GF-D8 (cell line): ENCODE measurements at regions not wholly inside any gene's neighbourhood (a gene's known extent, or its start where the extent isn't known, plus 50 kb on each side); places are given as distances from the start of the nearest gene placed in this dataset.

Experiments
- DNase-seq: peaks from one replicate; lab custom pipeline; 2025; lab: John Stamatoyannopoulos, UW

DNA sequence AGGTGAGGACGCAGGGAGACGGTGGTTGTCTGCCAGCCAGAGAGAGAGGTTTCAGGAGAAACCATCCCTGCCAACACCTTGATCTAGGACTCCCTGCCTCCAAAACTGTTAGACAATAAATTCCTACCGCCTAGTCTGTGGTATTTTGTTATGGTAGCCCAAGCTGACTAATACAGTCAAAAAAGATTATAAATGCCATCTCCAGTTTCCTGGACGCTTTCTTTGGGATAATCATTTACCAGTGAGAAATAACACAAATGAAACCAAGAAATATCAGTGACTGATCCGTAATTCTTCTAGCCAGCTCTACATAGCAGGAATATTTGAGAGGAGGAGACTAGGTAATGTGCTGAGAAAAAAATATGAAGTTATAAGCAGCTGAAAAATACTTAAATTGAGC is 707.8 kb upstream of the LMCD1 start:
- DNase-seq = no peak

DNA sequence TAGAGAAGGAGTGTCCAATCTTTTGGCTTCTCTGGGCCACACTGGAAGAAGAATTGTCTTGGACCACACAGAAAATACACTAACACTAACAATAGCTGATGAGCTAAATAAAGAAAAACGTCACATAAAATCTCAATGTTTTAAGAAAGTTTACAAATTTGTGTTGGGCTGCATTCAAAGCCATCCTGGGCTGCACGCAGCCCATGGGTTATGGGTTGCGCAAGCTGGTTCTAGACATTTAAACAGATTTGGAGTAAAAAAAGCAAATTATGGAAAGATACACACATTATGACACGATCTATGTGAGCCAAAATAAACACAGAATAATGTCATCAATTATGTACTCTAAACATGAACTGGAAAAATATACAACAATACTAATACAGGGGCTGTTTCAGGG is 703.3 kb upstream of the LMCD1 start:
- DNase-seq = no peak

DNA sequence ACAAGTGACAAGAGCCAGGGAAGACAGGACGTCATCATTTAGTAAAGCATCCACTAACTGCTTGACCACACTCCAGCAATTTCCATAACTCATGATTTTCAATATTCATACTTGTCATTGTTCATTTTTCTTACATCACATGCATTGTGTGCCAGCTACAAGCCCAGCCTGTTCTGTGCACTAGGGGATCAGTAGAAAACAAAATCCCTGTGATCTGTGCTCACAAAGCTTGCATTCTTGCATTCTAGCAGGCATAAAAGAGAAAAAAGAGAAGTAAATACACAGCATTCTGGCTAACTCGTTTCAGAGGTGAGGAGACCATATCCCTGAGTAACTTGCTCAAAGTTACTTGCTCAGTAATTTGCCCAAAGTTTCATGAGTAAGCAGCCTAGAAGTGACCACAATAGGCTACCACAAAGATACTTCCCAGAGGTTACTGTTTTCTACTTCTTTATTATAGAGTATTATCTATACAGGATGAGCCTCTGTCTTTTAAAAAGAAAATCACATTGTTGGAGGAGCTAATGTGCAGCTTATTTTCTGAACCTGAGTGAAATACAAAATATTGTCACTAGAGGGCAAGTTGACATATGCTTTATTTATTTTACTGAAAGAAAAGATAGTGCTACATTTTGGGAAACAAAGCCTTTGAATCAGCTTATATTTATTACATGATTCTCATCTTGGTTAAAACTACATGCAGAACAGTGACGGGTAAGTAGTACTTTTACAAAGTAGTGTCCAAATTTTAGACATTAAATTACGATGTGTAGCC is 701.4 kb upstream of the LMCD1 start:
- no peak for DNase-seq

DNA sequence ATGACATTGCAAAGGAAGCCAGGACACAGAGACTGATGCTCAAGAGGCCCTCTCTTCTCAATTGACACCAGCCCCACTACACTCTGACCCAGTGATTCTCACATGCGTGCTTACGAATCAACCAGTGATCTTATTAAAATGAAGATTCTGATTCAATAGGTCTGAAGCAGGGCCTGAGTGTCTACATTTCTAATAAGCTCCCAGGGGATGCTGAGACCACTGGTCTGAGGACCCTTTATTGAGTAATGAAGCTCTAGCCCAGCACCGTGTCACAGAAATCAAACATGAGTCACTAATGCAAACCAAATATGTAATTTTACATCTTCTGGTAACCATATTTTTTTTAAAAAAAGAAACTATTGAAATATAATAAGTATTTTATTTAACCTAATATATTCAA is 689.1 kb upstream of the LMCD1 start:
- no peak for DNase-seq

DNA sequence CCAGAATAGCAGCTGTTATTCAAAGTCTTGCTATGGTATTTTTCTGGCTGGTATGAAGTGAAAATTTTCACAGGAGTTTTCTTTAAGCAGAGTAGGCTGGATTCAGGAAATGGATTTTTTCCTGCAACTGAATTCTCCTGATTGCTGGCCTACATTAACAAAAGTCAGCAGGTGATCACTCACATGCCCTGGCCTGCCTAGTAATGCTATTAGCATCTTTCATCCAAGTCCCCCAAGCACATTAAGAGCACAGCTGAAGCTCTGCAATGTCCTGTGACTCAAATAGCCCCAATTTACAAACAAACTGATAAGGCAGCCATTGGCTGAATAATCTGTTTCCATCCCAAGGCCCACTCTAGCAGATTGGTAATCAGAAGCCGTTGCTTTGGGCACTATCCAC is 688.3 kb upstream of the LMCD1 start:
- DNase-seq = no peak

DNA sequence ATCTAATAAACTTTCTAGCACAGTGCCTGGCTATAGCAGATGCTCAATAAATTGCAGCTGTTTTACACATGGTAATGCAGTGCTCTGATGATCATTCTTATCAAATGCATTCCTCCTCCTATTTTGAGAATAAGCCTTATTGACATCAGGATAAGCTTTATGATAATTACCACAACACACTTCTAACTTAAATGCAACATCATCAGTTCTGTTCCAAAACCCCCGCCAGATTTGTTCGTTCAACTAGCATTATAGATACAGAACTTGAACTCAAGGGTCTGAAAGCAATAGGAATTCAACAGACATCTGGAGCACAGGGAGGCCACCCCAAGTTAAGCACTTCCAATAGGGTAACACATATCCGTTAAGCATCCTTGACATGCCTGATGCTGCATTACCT is 684.4 kb upstream of the LMCD1 start:
- DNase-seq = no peak

DNA sequence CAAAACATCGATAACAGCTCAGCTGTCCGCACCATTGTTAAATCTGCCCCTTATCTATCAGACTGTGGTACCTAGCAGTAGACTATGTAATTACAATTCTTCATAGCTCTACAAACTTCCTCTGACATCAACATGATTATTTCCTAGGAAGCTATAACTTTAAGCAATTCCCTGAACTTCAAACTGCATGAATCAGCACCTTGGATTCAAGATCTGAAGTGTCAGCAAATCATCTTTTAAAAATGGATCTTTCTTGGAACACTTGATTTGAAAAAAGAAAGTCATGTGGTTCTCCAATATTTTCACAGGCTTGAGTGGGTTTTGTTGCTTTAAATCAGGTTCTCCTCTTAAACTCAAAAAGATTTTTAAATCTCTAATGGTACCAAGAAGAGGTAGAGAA is 680.7 kb upstream of the LMCD1 start:
- DNase-seq = no peak

DNA sequence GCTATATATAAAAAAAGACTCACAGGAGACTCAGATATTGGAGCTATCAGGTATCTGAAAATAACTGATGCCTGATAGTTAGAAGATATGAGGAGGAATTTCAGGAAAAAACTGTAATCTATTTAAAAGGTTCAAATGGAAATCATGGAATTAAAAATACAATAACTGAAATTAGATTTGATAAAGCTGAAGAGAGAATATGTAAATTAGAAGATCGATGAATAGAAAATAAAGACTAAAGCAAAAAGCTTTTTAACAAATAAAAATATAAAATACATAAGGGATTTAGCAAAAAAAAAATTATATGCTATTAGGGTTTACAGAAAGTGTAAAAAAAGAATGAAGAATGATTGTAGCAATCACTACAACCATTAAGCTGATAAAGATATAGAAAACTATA is 679.8 kb upstream of the LMCD1 start:
- no peak for DNase-seq

DNA sequence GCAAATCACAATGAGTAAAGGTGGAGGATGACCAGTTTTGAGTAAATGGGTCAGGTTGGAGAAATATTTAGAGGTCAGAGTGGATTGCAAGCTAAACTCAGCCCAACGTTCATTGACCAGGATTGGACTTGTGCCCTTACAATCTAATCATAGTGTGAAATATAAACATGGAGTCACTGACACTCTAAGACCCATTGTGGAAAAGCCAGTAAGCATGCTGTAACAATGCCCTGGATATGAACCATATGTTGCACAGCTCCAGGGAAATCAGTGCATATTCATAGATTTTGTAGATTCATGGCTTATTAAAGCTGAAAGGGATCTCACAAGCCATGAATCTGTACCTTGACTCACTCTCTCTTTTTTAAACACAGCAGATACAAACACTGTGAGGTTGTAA is 660.2 kb upstream of the LMCD1 start:
- no peak for DNase-seq

DNA sequence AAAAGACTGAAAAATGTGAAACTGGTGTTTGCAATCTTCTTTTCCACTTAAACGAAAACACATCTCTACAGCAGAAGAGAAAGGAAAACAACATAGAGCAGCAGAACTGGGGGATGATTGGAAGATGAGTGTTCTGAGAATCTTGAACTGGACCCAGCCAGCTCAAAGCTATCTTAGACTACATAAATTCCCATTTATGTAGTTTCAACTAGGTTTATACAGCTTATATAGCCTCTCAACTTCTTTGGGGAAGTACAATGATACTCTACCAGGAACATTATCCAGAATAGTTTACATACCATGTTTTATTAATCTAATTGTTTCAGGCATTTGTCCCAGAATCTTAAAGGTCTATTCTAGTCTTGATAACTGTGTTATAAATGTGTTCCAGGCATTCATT is 658.2 kb upstream of the LMCD1 start:
- DNase-seq = no peak

DNA sequence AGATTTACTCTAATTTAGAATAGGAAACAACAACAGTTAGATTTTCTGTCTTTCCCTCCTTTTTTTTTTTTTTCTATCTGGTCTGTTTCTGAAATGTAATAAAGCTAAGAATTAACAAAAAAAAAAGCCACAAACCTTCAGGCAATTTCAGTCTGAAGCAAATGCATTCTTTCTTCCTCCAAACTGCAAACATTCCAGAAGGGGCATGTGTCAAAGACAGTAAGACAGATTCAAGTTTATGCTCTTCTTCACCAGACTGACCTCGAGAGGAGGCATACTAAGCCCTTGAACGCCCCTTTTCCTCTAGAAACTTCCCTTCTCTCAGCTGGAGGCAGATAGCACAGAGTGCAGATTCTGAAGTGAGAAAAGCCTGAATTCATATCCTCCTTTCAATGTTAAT is 654.6 kb upstream of the LMCD1 start:
- DNase-seq = no peak

DNA sequence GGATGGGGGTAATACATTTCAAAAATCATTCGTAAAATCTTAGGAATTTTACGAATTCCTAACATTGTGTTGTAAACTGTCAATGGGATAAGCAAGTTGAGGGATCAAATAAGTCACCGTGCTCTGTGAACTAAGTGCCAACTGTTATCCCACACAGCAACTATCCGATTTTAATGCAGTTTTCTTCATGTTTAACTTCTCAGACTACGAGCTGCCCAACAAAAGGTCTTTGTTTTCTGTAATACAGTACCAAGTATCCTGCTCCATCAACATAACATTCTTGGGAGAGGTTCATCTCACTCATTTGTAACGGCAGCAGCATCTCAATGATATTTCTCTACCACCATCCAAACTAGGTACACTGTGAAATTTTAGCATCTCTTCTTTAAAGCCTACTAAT is 654.1 kb upstream of the LMCD1 start:
- DNase-seq = no peak

DNA sequence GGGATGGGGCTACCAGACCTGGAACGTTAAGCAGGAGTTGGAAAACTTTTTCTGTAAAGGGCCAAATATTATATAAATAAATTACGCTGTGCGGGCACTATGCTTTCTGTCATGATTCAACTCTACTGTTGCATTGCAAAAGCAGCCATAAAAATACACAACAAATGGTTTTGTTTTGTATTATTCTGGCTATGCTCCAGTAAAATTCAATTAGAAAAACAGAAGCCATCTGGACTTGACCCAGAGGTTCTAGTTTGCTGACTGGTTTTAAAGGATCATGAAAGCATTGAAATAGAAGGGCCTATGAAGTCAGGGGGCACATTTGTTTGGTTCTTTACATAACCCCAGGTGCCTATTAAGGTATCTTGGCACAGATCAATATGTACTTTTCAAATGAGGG is 647.4 kb upstream of the LMCD1 start:
- DNase-seq = no peak

DNA sequence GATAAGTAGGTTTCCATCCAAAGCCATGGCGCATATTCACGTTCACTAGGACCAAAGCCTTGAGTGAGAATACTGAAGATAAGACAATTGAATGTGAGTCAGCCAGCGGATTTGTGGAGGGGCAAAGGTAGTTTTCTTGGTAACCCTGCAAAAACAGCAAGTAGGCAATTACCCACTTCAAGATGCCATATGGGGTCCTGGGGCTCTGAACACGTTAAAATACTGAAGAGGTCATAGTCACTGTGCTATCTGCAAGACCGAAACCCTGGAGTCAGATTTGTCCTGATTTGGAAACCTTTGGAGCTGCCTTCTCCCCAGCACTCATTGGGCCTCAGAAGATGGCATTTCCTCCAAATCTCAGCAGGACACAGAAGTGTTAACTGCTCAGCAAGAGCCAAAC is 646.9 kb upstream of the LMCD1 start:
- no peak for DNase-seq

DNA sequence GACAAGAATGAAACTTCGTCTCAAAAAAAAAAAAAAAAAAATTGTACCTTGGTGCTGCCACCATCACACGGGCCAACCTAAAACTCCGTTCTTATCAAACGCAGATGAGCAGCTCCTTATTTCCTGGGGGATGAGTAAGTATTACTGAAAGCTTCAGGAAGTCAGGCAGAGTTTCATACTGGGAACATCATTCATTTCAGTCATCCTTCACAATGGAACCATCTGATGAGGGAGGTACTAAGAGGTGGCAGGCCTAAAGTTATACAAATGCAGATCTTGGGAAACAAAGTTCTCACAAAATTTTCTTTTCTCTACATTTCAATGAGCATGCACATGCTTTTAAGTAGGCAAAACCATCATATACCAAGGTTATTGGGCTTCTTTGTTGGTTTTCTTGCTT is 636.0 kb upstream of the LMCD1 start:
- DNase-seq = no peak

DNA sequence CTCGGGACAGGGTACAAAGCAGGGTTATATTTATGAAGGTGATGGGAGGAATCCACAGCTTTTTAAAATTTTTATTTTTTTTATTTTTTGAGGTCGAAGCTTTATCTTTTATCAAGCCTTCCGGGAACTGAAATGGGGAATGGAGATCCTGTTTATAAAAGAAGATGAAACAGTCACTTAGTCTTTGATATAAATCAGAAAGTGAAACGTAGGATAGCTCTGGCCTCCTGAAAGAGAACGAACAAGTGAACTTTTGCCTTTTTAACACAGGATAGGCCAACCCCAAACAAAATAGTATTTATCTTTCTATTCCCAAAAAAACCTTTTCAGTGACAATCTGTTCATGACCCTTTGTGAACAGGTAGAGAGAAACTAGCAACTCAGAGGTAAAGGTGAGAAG is 634.0 kb upstream of the LMCD1 start:
- DNase-seq = no peak

DNA sequence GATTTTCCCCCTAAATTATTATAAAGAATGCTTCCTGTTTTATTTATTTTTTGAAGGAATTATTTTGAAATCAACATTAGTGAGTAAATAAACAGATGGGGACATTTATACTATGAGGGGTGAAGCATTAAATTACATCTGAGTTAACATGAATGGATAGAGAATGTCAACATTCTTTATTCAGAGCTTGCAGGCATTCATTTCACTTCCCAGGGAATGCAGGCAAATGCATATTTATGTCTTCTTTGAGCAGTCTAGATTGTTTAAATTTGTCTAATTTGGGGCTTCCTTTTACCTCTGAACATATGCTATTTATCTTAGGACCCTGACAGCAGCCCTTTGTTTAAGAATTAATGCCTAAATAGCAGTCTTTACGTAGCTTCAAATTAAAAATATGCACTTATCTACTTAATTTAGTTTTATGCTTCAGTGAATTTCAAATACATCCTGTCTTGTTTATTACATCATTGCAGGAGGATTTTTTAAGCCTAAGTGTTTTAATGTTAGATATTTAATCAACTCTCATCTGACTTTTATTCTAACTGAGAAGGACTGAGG is 630.5 kb upstream of the LMCD1 start:
- DNase-seq = no peak

DNA sequence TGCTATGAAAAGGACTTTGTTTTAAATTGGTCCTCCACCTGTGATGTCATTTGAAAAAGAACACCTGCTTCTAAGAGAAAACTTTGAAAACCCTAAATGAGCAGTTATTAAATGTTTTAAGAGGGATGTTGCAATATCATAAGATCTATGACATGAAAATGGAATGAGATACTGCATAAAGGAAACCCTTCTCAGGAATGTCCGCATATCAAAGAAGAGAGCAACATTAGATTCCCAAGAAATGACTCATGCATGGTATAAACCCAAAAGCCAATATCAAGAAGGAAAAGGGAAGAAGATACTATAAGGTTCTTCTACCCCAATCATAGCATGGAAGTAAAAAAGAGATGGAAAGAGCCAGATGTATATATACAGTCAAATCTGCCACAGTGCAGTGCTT is 627.5 kb upstream of the LMCD1 start:
- DNase-seq = no peak

DNA sequence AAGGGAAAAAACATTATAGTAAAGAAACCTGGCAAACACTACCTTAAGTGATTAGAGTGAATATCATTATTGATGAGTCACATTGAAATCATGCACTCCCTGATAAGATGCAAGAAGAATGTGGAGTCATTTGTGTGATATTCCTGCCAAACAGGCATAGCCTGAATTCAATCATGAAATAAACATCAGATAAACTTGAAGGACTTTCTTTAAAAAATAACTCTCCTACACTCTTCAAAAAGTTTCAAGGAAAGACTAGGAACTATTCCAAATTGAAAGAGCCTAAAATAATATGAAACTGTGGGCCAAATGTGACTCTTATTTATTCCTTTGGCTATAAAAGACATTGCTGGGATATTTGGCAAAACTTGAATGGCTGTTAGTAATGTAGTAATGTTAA is 625.7 kb upstream of the LMCD1 start:
- no peak for DNase-seq

DNA sequence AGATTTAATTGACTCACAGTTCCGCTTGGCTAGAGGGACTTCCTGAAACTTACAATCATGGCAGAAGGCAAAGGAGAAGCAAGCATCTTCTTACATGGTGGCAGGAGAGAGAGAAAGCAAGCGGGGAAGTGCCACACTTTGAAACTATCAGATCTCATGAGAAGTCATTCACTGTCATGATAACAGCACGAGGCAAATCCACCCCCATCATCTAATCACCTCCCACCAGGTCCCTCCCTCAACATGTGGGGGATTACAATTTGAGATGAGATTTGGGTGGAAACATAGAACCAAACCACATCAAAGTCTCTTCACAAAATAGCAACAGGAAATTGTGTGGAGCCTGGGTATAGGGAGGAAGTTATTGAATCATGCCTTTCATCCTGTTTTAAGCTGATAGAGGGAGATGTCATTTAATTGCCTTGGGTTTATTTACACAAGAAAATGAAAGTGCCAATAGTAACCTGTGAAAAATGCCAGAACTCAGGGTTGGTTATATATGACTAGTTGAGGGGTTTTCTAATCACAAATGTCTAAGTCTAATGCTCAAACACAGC is 624.8 kb upstream of the LMCD1 start:
- no peak for DNase-seq

DNA sequence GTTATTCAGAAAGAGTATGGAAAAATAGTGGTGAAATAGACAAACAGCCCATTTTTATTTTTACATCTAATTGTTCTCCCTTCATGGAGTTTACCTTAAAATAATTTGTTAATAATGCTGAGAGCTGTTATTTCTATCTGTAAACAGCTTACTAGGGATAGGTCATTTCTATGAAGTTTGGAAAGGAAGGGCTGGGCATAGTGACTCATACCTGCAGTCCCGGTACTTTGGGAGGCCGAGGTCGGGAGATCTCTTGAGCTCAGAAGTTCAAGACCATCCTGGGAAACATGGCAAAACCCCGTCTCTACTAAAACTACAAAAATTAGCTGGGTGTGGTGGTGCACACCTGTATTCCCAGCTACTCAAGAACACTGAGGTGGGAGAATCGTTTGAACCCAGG is 624.3 kb upstream of the LMCD1 start:
- DNase-seq = no peak

DNA sequence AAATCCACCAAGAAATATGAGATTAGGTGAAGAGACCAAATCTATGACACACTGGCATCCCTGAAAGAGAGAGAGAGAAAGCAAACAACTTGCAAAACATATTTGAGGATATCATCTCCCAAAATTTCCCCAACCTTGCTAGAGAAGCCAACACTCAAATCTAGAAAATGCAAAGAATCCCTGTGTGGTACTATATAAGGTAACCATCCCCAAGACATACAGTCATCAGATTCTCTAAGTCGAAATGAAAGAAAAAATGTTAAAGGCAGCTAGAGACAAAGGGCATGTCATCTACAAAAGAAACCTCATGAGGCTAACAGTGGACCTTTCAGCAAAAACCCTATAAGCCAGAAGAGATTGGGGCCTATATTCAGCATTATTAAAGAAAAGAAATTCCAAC is 622.1 kb upstream of the LMCD1 start:
- no peak for DNase-seq

DNA sequence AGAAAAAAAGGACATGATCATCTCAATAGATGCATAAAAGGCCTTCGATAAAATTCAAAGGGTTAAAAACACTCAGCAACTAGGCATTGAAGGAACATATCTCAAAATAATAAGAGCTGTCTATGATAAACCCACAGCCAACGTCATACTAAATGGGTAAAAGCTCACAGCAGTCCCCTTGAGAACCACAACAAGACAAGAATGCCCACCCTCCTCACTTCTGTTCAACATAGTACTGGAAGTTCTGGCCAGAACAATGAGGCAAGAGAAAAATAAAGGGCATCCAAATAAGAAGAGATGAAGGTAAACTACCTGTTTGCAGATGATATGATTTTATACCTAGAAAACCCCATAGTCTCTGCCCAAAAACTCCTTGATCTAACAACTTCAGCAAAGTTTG is 619.7 kb upstream of the LMCD1 start:
- DNase-seq = no peak

DNA sequence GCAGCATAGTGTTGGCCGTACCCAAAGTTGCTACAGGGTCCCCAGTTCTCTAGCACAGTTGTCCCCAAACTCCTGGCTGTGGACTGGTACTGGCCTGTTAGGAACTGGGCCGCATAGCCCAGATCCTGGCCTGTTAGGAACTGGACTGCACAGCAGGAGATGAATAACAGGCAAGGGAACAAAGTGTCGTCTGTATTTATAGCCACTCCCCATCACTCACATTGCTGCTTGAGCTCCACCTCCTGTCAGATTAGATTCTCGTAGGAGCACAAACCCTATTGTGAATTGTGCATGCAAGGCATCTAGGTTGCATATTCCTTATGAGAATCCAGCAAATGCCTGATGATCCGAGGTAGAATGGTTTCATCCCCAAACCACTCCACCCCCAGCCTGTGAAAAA is 604.0 kb upstream of the LMCD1 start:
- DNase-seq = no peak
